GM23338 (cell line): ENCODE measurements at regions not wholly inside any gene's neighbourhood (a gene's known extent, or its start where the extent isn't known, plus 50 kb on each side); places are given as distances from the start of the nearest gene placed in this dataset.
"Not testable (repeated sequence)": the region's sequence is repeated elsewhere in the genome, so short reads cannot be mapped to it uniquely, and the experiment has no call there.

Experiments used
- ATAC-seq: fragments of 200-7000 bp; cut with Tn5 transposase; 3 replicates; pipeline ENCODE4 v1.9.1; 2020
- DNase-seq: peaks from one replicate; pipeline ENCODE4 v3.0.0-alpha.2; 2015; ENCODE audit warnings: low spot score
- H2AFZ ChIP-seq: fragments of 200-600 bp; sonication (generic); 2 replicates; pipeline ENCODE4 v1.8.0; 2016; ENCODE audit warnings: antibody characterized with exemption, mild to moderate bottlenecking, moderate library complexity
- H3F3A ChIP-seq: fragments of 200-600 bp; sonication (generic); replicated peaks from 2 replicates; pipeline ENCODE4 v1.8.0; 2017; ENCODE audit warnings: antibody characterized with exemption, mixed run types, low read depth
- H3K27ac ChIP-seq: fragments of 200-600 bp; sonication (generic); 2 replicates; pipeline ENCODE4 v1.6.1; 2016; ENCODE audit warnings: low read depth
- H3K27me3 ChIP-seq: fragments of 200-600 bp; sonication (generic); 2 replicates; pipeline ENCODE4 v1.8.0; 2016; ENCODE audit warnings: mild to moderate bottlenecking, mixed run types, moderate library complexity; ENCODE audit not compliant: insufficient read depth
- H3K36me3 ChIP-seq: fragments of 200-600 bp; sonication (generic); 2 replicates; pipeline ENCODE4 v1.8.0; 2016; ENCODE audit warnings: mild to moderate bottlenecking; ENCODE audit not compliant: insufficient read depth
- H3K4me1 ChIP-seq: fragments of 200-600 bp; sonication (generic); 2 replicates; pipeline ENCODE4 v1.8.0; 2016; ENCODE audit warnings: mild to moderate bottlenecking, moderate library complexity; ENCODE audit not compliant: insufficient read depth
- H3K4me2 ChIP-seq: fragments of 200-600 bp; sonication (generic); 2 replicates; pipeline ENCODE4 v1.7.1; 2017; ENCODE audit warnings: mixed run types
- H3K4me3 ChIP-seq: fragments of 200-600 bp; sonication (generic); 2 replicates; pipeline ENCODE4 v1.6.1; 2016; ENCODE audit warnings: mixed run types
- H3K79me2 ChIP-seq: fragments of 200-600 bp; sonication (generic); replicated peaks from 2 replicates; pipeline ENCODE4 v1.8.0; 2017; ENCODE audit warnings: mild to moderate bottlenecking; ENCODE audit not compliant: insufficient read depth
- H3K9me2 ChIP-seq: fragments of 200-600 bp; sonication (generic); 2 replicates; pipeline ENCODE4 v1.8.0; 2017; ENCODE audit not compliant: insufficient read depth
- H4K20me1 ChIP-seq: fragments of 200-600 bp; sonication (generic); replicated peaks from 2 replicates; pipeline ENCODE4 v1.8.0; 2017; ENCODE audit warnings: mild to moderate bottlenecking; ENCODE audit not compliant: insufficient read depth
- H3K27ac Mint-ChIP-seq: 2 replicates; pipeline ENCODE4 v1.8.0; 2020; ENCODE audit warnings: inconsistent platforms, mild to moderate bottlenecking, moderate library complexity, mixed read lengths
- H3K27me3 Mint-ChIP-seq: 3 replicates; pipeline ENCODE4 v1.8.0; 2022; ENCODE audit warnings: low read depth, mild to moderate bottlenecking, moderate library complexity, mixed read lengths, inconsistent platforms; ENCODE audit not compliant: insufficient read depth, poor library complexity
- H3K36me3 Mint-ChIP-seq: 3 replicates; pipeline ENCODE4 v1.8.0; 2021; ENCODE audit warnings: low read depth, mild to moderate bottlenecking, inconsistent platforms, moderate library complexity, mixed read lengths
- H3K4me1 Mint-ChIP-seq: 3 replicates; pipeline ENCODE4 v1.8.0; 2020; ENCODE audit warnings: mild to moderate bottlenecking, inconsistent platforms, mixed read lengths
- H3K4me3 Mint-ChIP-seq: 3 replicates; pipeline ENCODE4 v1.8.0; 2021; ENCODE audit warnings: moderate library complexity, mild to moderate bottlenecking, inconsistent platforms, mixed read lengths
- H3K9me3 Mint-ChIP-seq: 3 replicates; pipeline ENCODE4 v1.8.0; 2020; ENCODE audit warnings: moderate library complexity, mild to moderate bottlenecking, inconsistent platforms, mixed read lengths
- CREB1 ChIP-seq: fragments of 250-450 bp; sonication (Bioruptor Pico); IDR thresholded peaks from 2 replicates; pipeline ENCODE4 v1.5.0; 2020; ENCODE audit warnings: low read depth, mild to moderate bottlenecking, moderate library complexity
- ETS1 ChIP-seq: IDR thresholded peaks from 2 replicates; pipeline ENCODE4 v1.6.1; 2016; ENCODE audit warnings: antibody characterized with exemption
- EZH2 ChIP-seq: fragments of 200-600 bp; sonication (generic); IDR thresholded peaks from one replicate; pipeline ENCODE4 v1.8.0; 2017; ENCODE audit warnings: antibody characterized with exemption, mild to moderate bottlenecking, low read depth; ENCODE audit not compliant: unreplicated experiment
- JUNB ChIP-seq: IDR thresholded peaks from one replicate; pipeline ENCODE4 v1.6.1; 2016; ENCODE audit warnings: antibody characterized with exemption; ENCODE audit not compliant: unreplicated experiment
- NANOG ChIP-seq: IDR thresholded peaks from 2 replicates; pipeline ENCODE4 v1.6.1; 2016; ENCODE audit warnings: antibody characterized with exemption, borderline replicate concordance
- POLR2AphosphoS5 ChIP-seq: IDR thresholded peaks from 2 replicates; pipeline ENCODE4 v1.6.1; 2016; ENCODE audit warnings: antibody characterized with exemption, low read depth
- REST ChIP-seq: IDR thresholded peaks from one replicate; pipeline ENCODE4 v1.6.1; 2018; ENCODE audit warnings: antibody characterized with exemption; ENCODE audit not compliant: unreplicated experiment
- STAT1 ChIP-seq: IDR thresholded peaks from one replicate; pipeline ENCODE4 v1.6.1; 2016; ENCODE audit warnings: antibody characterized with exemption; ENCODE audit not compliant: unreplicated experiment
- ZNF114 ChIP-seq: fragments of 250-450 bp; sonication (Bioruptor Pico); IDR thresholded peaks from 2 replicates; pipeline ENCODE4 v1.5.0; 2020; ENCODE audit warnings: mild to moderate bottlenecking, moderate library complexity
- ZNF331 ChIP-seq: fragments of 250-450 bp; sonication (Bioruptor Pico); IDR thresholded peaks from 2 replicates; pipeline ENCODE4 v1.5.0; 2020; ENCODE audit warnings: low read depth, mild to moderate bottlenecking, moderate library complexity
- TF ChIP-seq, protein P1 (sequence below), 2 experiments: fragments of 200-600 bp in 1 of 2; sonication (generic) in 1 of 2; conservative IDR thresholded peaks; 2 replicates each; pipeline versions ENCODE4 v1.5.1 to v1.6.1; 2016 to 2017; ENCODE audit warnings: antibody characterized with exemption in 2 of 2, low read depth in 2 of 2, mild to moderate bottlenecking in 2 of 2, moderate library complexity in 1 of 2

DNA sequence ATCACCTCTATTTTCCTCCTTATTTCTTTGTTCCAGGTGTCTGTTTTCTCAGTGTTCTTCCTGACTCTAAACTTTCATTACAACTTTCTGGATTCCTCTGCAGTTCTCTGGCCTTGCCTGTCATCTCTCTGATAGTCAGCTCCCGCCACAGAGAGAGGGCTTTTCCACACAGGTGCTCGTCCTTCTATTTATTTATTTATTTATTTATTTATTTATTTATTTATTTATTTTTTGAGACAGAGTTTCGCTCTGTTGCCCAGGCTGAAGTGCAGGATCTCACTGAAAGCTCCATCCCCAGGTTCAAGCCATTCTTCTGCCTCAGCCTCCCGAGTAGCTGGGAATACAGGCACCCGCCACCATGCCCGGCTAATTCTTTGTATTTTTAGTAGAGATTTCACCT, 554.5 kb downstream of the RPS29 start:
- not testable (repeated sequence) for H3K36me3 ChIP-seq, H3K36me3 Mint-ChIP-seq, DNase-seq, H3K9me3 Mint-ChIP-seq, H3K9me2 ChIP-seq, ATAC-seq, H3K27ac ChIP-seq, H3K27ac Mint-ChIP-seq, H3F3A ChIP-seq, H3K4me3 Mint-ChIP-seq, H4K20me1 ChIP-seq, H3K4me2 ChIP-seq, H3K27me3 ChIP-seq, H3K4me1 ChIP-seq, H2AFZ ChIP-seq, H3K27me3 Mint-ChIP-seq, H3K79me2 ChIP-seq, H3K4me1 Mint-ChIP-seq, H3K4me3 ChIP-seq

GRCh38 chr14:49019467-49020115, 566.6 kb downstream of the RPS29 start:
- no peak overlapping the region for H3K4me3 ChIP-seq
- ATAC-seq (no peak), DNase-seq (no peak)
- no peaks in the 10 kb centered on the region for H3K36me3 Mint-ChIP-seq
- H3K4me3 Mint-ChIP-seq, result no peak overlapping the region
- no peaks in the 10 kb centered on the region for H3K36me3 ChIP-seq
- H3K4me2 ChIP-seq, result no peak overlapping the region
- no peaks in the 10 kb centered on the region for H3K79me2 ChIP-seq
- no peaks in the 10 kb centered on the region for H3K27me3 ChIP-seq
- no peaks in the 10 kb centered on the region for H3F3A ChIP-seq
- H3K27me3 Mint-ChIP-seq, result no peaks in the 10 kb centered on the region
- no peak overlapping the region for H3K27ac ChIP-seq
- H3K9me2 ChIP-seq, result no peaks in the 10 kb centered on the region
- H3K27ac Mint-ChIP-seq, result no peak overlapping the region
- no peak overlapping the region for H2AFZ ChIP-seq
- no peaks in the 10 kb centered on the region for H4K20me1 ChIP-seq
- H3K9me3 Mint-ChIP-seq, result no peaks in the 10 kb centered on the region
- H3K4me1 Mint-ChIP-seq, result no peaks in the 10 kb centered on the region
- no peaks in the 10 kb centered on the region for H3K4me1 ChIP-seq
- TF ChIP-seq EZH2, result no peak
- TF ChIP-seq NANOG, result no peak
- TF ChIP-seq, protein P1, sequence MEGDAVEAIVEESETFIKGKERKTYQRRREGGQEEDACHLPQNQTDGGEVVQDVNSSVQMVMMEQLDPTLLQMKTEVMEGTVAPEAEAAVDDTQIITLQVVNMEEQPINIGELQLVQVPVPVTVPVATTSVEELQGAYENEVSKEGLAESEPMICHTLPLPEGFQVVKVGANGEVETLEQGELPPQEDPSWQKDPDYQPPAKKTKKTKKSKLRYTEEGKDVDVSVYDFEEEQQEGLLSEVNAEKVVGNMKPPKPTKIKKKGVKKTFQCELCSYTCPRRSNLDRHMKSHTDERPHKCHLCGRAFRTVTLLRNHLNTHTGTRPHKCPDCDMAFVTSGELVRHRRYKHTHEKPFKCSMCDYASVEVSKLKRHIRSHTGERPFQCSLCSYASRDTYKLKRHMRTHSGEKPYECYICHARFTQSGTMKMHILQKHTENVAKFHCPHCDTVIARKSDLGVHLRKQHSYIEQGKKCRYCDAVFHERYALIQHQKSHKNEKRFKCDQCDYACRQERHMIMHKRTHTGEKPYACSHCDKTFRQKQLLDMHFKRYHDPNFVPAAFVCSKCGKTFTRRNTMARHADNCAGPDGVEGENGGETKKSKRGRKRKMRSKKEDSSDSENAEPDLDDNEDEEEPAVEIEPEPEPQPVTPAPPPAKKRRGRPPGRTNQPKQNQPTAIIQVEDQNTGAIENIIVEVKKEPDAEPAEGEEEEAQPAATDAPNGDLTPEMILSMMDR (conservative IDR thresholded peaks at IDR 0.05; ENCODE audit: low read depth in 2 of 2), result no peak
- no peak for TF ChIP-seq ZNF114 (CRISPR knock-in tag)
- TF ChIP-seq JUNB, result no peak
- TF ChIP-seq ETS1, result no peak
- TF ChIP-seq STAT1, result no peak
- TF ChIP-seq CREB1, result no peak
- TF ChIP-seq REST, result no peak
- no peak for TF ChIP-seq ZNF331 (CRISPR knock-in tag)
- TF ChIP-seq POLR2AphosphoS5, result no peak
